ENCODE measurements at regions not wholly inside any gene's neighbourhood (a gene's known extent, or its start where the extent isn't known, plus 50 kb on each side); places are given as distances from the start of the nearest gene placed in this dataset.

DNA sequence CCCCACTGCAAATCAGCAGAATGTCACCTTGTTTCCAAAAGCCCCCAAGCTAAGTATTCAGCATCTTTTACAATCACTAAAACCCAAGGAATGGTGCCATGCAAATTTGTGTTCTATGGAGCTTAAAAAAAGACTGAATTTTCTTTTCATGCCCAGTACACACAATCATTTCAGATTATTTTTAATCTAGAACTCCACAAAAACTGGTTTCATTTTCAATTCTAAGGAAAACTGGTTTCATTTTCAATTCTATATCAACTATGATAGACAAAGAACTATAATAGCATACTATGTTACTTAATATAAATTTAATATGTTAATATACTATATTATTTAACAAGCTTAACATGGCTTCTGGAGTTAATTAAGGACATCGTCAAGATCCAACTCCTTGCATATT lies 88.4 kb upstream of the DOCK9 start:
- H3K27me3 Mint-ChIP-seq (ENCODE audit: low read depth), result no peaks in the 10 kb centered on the region
- H3K4me3 Mint-ChIP-seq, result no peak overlapping the region
- DNase-seq (ENCODE audit: low spot score), result no peak
- no peak overlapping the region for H3K27ac Mint-ChIP-seq
- no peak for ATAC-seq
- POLR2A ChIA-PET, result no interaction called here
- CTCF ChIA-PET, result no interaction called here
- no peaks in the 10 kb centered on the region for H3K36me3 Mint-ChIP-seq
- TF ChIP-seq, protein P1, sequence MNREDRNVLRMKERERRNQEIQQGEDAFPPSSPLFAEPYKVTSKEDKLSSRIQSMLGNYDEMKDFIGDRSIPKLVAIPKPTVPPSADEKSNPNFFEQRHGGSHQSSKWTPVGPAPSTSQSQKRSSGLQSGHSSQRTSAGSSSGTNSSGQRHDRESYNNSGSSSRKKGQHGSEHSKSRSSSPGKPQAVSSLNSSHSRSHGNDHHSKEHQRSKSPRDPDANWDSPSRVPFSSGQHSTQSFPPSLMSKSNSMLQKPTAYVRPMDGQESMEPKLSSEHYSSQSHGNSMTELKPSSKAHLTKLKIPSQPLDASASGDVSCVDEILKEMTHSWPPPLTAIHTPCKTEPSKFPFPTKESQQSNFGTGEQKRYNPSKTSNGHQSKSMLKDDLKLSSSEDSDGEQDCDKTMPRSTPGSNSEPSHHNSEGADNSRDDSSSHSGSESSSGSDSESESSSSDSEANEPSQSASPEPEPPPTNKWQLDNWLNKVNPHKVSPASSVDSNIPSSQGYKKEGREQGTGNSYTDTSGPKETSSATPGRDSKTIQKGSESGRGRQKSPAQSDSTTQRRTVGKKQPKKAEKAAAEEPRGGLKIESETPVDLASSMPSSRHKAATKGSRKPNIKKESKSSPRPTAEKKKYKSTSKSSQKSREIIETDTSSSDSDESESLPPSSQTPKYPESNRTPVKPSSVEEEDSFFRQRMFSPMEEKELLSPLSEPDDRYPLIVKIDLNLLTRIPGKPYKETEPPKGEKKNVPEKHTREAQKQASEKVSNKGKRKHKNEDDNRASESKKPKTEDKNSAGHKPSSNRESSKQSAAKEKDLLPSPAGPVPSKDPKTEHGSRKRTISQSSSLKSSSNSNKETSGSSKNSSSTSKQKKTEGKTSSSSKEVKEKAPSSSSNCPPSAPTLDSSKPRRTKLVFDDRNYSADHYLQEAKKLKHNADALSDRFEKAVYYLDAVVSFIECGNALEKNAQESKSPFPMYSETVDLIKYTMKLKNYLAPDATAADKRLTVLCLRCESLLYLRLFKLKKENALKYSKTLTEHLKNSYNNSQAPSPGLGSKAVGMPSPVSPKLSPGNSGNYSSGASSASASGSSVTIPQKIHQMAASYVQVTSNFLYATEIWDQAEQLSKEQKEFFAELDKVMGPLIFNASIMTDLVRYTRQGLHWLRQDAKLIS (CRISPR knock-in tag; IDR thresholded peaks at IDR 0.05; ENCODE audit: borderline replicate concordance), result no peak
- no peak for TF ChIP-seq NR1H2 (CRISPR knock-in tag; IDR thresholded peaks at IDR 0.05)
- TF ChIP-seq, protein P2, sequence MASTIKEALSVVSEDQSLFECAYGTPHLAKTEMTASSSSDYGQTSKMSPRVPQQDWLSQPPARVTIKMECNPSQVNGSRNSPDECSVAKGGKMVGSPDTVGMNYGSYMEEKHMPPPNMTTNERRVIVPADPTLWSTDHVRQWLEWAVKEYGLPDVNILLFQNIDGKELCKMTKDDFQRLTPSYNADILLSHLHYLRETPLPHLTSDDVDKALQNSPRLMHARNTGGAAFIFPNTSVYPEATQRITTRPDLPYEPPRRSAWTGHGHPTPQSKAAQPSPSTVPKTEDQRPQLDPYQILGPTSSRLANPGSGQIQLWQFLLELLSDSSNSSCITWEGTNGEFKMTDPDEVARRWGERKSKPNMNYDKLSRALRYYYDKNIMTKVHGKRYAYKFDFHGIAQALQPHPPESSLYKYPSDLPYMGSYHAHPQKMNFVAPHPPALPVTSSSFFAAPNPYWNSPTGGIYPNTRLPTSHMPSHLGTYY (CRISPR knock-in tag; IDR thresholded peaks at IDR 0.05), result no peak
- TF ChIP-seq E2F1 (CRISPR knock-in tag; IDR thresholded peaks at IDR 0.05), result no peak
- no peak for TF ChIP-seq ZNF423 (CRISPR knock-in tag; IDR thresholded peaks at IDR 0.05)
- TF ChIP-seq ZNF263 (CRISPR knock-in tag; IDR thresholded peaks at IDR 0.05; ENCODE audit: low read depth), result no peak
- no peak for TF ChIP-seq MLX (CRISPR knock-in tag; IDR thresholded peaks at IDR 0.05)
- TF ChIP-seq AR (CRISPR knock-in tag; IDR thresholded peaks at IDR 0.05), result no peak
- TF ChIP-seq FOXK1 (CRISPR knock-in tag; IDR thresholded peaks at IDR 0.05), result no peak
- TF ChIP-seq GABPB1 (CRISPR knock-in tag; IDR thresholded peaks at IDR 0.05), result no peak
- no peak for TF ChIP-seq TEAD4 (CRISPR knock-in tag; IDR thresholded peaks at IDR 0.05)
- TF ChIP-seq FOXP1 (CRISPR knock-in tag; IDR thresholded peaks at IDR 0.05; ENCODE audit: borderline replicate concordance), result no peak
- H3K9me3 Mint-ChIP-seq, result no peaks in the 10 kb centered on the region
- H3K4me1 Mint-ChIP-seq, result peaks cover 18% of the 10 kb centered on the region

DNA sequence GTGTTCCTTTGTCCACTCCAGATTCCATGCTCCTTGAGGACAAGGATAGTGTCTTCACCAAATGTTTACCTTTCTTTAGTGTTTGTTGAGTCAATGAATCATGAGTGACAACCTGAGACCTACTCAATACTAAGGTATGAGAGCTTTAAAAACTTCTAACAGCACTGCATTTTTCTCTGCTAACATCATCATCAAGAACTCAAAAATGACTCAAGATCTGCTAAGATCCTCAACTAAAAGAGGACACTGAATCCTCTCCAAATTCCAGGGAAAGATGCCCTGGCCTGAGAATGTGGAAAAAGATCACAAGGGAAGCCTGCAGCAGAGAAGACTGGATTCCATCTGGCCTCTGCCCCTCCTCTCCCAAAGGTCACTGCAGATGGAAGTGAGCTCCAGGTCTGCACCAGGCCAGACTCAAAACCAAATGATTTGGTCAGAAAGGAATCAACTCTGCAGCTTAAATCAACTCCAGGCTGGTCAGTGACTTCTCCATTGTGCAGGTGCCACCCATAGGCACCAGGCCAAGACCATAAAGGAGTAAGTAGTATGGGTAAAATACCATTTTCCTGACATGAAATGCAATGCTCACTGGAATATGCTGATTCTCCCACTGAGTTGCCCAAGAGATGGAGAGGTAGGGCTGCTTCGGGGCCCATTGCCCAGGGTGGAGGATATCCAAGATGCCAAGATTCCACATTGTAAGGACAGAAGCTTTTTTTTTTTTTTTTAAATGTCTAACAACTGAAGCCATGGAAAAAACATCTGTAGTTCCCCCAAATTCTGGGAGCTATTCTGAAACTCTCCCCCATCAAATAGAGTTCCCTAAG lies 89.5 kb upstream of the DOCK9 start:
- H3K27ac Mint-ChIP-seq, result no peak overlapping the region
- no peaks in the 10 kb centered on the region for H3K27me3 Mint-ChIP-seq (ENCODE audit: low read depth)
- no peaks in the 10 kb centered on the region for H3K36me3 Mint-ChIP-seq
- H3K4me3 Mint-ChIP-seq, result no peak overlapping the region
- POLR2A ChIA-PET, result no interaction called here
- CTCF ChIA-PET, result interaction anchor here (1.2 kb wide), 1 partner anchor 109 kb away, joined by 3 read pairs; no protein-coding TSS in a partner anchor
- no peak for DNase-seq (ENCODE audit: low spot score)
- no peaks in the 10 kb centered on the region for H3K9me3 Mint-ChIP-seq
- ATAC-seq, result no peak
- H3K4me1 Mint-ChIP-seq, result peaks cover 16% of the 10 kb centered on the region
- TF ChIP-seq, protein P3, sequence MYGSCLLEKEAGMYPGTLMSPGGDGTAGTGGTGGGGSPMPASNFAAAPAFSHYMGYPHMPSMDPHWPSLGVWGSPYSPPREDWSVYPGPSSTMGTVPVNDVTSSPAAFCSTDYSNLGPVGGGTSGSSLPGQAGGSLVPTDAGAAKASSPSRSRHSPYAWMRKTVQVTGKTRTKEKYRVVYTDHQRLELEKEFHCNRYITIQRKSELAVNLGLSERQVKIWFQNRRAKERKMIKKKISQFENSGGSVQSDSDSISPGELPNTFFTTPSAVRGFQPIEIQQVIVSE (CRISPR knock-in tag; IDR thresholded peaks at IDR 0.05; ENCODE audit: borderline replicate concordance), result no peak
- TF ChIP-seq, protein P4, sequence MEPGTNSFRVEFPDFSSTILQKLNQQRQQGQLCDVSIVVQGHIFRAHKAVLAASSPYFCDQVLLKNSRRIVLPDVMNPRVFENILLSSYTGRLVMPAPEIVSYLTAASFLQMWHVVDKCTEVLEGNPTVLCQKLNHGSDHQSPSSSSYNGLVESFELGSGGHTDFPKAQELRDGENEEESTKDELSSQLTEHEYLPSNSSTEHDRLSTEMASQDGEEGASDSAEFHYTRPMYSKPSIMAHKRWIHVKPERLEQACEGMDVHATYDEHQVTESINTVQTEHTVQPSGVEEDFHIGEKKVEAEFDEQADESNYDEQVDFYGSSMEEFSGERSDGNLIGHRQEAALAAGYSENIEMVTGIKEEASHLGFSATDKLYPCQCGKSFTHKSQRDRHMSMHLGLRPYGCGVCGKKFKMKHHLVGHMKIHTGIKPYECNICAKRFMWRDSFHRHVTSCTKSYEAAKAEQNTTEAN (CRISPR knock-in tag; IDR thresholded peaks at IDR 0.05), result no peak
- TF ChIP-seq ZNF425 (CRISPR knock-in tag; conservative IDR thresholded peaks at IDR 0.05), result no peak
- TF ChIP-seq SMAD4 (CRISPR knock-in tag; IDR thresholded peaks at IDR 0.05), result no peak
- no peak for TF ChIP-seq NFYB (CRISPR knock-in tag; conservative IDR thresholded peaks at IDR 0.05; ENCODE audit: low read depth)
- TF ChIP-seq, protein P5, sequence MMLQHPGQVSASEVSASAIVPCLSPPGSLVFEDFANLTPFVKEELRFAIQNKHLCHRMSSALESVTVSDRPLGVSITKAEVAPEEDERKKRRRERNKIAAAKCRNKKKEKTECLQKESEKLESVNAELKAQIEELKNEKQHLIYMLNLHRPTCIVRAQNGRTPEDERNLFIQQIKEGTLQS (CRISPR knock-in tag; conservative IDR thresholded peaks at IDR 0.05), result no peak
- no peak for TF ChIP-seq JUN (CRISPR knock-in tag; IDR thresholded peaks at IDR 0.05)
- no peak for TF ChIP-seq SP1 (CRISPR knock-in tag; conservative IDR thresholded peaks at IDR 0.05)

All from WTC11 (cell line).